ENCODE measurements at regions not wholly inside any gene's neighbourhood (a gene's known extent, or its start where the extent isn't known, plus 50 kb on each side); places are given as distances from the start of the nearest gene placed in this dataset.

DNA sequence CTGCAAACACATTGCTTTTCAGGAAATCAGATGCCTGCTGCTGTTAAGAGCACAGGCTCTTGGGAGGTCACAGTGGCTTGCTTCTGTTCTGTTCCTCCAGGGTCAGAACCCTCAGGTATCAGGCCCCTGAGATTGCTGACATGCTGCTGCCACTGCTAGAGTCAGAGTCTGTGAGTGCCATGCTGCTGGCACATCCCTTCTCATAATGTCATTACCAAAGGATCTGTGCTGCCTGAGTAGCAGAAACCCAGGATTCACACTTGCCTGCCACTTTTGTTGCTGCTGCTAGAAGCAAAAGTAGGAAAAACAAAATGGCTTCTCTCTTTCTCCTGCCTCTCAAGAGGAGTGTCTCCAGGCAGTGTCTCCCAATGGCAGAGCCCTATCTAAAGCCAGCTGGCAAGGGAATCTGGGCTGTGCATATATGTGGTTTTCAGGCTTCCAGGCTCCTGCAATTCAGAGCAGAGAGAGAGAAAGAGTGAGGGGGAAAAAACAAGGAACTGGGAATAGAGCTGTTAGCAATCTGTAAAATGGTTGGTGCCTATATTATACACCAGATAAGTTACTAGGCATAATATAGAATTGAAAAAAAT, 180.3 kb downstream of the MYCN start:
- no peak for DNase-seq (ENCODE audit: low spot score)

DNA sequence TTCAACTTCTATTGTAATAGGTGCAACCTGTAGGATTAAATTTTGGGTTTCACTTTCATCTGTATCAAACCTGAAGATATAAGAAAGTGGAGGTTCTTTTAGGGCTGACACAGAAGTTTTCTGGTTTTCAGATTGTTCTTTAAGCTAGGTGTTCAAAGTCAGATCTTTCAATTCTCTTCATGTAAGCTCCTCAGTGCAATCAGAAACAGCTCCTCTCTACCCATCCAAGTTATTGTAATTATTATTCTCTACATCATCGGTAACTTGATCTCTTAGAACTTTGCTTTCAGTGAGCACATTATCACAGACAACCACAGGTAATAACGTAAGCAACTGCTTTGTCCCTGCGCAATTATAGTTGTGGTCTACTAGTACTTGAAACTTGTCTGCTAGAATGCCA, 179.4 kb downstream of the MYCN start:
- no peak for DNase-seq (ENCODE audit: low spot score)

DNA sequence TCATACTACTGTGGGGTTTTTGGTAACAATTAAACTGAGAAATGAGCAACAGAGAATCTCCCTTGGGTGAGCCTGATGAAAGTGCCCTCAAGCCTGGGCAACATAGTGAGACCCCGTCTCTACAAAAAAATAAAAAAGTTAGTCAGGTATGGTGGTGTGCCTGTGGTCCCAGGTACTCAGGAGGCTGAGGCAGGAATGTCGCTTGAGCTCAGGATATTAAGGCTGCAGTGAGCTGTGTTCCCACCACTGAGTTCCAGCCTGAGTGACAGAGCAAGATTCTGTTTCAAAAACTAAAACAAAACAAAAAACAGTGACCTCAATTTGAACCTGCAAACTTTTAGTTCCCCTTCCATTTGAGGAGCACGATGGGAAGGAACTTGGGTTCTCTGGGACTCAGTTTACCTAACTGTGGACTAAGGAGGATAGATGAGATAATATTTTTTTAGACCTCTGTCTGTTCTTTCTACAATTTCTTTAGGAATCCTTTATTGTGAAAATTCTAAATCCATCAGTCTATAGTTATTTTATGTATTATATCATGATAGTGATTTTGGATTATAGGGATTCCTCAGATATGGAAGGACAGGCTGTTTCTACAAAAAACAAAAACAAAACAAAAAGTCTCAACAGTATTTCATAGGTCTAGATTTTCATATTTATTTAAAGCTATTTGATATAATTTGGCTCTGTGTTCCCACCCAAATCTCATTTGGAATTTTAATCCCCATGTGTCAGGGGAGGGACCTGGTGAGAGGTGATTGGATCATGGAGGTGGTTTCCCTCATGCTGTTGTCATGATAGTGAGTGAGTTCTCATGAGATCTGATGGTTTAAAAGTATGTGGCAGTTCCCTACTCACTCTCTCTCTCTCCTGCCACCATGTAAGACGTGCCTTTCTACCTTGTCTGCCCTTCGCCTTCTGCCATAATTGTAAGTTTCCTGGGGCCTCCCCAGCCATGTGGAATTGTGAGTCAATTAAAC, 178.6 kb downstream of the MYCN start:
- DNase-seq (ENCODE audit: low spot score) = no peak

DNA sequence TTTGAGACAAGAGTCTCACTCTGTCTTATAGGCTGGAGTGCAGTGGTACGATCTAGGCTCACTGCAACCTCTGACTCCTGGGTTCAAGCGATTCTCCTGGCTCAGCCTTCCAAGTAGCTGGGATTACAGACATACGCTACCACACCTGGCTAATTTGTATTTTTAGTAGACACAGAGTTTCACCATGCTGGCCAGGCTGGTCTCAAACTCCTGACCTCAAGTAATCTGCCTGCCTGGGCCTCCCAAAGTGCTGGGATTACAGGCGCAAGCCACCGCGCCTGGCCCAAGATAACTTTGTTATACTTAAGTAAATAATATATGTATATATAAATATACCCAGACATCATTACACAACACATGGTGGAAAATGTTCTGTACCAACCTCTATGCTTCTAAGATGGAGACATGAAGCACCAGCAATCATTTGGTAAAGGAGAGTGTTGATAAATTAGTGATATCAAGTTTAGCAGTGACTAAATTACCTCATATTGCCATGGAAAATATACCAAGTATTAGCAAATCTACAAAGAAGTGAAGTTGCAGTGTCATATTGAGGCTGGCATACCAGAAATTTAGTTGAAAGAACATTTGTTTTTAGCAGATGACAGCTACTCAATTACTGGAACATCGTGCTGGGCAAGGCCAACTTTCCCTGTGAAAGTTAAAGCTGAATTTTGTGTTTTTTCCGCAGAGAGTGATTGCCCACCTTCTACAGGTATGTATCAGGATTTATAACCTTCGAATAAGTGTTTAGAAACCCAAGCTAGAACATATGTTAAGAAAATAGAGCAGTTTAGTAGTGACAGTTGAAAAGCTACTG, 177.7 kb downstream of the MYCN start:
- no peak for DNase-seq (ENCODE audit: low spot score)

DNA sequence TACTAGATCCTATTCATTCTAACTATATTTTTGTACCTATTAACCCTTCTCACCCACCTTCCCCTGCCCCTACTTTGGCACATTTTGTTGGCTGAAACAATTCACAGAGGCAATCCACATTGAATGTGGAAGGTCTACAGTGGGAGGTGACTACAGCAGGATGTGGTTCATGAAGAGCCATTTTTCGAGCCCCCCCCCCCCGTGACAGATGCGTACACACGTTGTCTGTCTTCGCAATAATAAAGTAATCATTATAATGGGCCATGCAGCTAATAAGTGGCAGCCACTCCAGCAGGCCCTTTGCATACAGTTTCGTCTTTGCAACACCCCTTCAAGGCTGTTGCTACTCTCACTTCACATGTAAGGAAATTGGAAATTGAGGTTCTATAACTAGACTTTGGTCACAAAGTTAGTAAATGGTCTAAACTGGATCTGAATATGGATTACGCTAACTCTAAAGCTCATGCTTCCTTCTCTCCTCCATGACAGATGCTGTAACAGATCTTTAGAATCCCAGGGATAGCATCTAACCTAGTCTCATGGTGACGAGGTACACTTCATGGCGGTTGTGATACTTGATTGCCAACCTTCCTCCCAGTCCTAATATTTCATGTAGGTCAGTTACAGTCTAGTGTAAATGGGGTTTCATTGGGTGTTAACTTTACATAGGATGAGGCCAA, 176.8 kb downstream of the MYCN start:
- DNase-seq (ENCODE audit: low spot score) = no peak

DNA sequence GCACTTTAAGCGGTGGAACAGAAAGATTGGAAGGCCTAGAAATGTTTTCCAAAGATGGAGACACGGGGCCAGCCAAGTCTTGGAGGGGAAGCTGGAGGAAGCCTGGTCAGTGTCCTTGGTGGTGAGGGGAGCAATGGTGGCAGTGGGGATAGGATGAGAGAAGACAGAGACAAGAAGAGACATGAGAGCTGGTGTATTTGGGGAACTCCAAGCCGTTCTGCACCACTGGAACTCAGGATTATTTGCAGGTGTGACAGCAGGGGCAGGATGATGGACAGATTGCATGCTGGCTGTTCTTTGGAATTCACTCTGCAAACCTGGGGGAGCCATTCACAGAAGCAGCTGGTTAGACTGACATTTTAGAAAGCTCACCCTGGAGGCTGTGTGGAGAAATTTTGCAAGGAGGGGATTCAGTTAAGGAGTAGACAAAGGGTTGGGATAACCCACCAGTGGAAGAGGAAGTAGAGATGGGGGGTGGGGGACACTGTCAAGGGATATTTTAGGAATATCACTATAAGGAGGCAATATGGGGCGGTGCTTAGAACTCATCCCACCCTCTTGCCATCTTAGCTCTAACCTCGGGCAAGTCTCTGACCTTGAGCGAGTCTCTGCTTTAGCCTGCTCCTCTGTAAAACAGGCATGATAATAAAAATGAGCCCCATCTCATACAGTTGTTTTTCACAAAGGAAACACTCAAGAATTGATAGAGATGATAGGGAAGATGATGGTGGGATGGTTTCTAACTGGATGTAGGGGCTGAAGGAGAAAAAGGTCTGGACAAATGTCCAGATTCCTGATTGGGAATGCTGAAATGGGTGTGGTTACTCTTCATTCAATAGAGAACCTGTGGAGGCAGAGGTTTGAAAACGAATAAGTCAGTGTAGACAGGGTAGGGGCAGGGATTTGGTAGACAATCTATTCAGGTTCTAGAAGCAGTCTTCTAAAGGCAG, 175.8 kb downstream of the MYCN start:
- DNase-seq (ENCODE audit: low spot score) = no peak

DNA sequence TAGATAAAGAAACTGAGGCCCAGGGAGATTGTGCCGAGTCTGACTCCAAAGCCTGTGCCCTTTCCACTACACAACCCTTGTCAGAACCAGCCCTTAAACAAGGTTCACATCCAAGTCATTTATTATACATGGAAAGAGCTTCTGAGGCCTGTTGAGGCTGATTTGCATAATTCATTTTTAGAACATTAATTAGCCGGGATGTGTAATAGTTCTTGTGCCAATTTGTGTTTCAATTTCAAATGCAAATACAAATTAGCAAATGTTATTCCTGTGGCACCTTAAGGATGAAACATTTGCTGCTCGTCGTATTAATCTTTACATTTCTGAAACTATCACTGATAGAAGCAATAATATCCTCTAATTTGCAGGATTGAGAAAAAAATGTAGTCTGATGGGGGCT, 174.9 kb downstream of the MYCN start:
- DNase-seq (ENCODE audit: low spot score) = no peak

DNA sequence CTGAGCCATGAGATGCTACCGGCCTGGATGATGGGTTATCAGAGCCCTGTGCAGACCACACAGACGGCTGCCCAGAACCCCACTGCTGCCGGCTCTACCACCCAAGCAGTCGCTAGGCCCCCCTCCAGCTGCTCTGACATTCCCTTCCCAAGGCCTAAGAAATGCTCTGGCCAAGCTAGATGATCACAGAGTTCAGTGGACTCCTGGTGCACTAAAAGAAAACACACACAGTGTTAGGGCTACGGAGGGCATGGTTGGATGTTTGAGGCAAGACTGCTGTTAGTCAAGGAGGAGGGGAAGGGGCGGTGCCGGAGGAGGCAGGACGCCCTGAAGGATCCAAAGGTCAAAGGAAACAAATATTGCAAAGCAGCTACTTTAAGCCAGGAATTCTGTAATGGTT, 174.5 kb downstream of the MYCN start:
- DNase-seq (ENCODE audit: low spot score) = no peak

DNA sequence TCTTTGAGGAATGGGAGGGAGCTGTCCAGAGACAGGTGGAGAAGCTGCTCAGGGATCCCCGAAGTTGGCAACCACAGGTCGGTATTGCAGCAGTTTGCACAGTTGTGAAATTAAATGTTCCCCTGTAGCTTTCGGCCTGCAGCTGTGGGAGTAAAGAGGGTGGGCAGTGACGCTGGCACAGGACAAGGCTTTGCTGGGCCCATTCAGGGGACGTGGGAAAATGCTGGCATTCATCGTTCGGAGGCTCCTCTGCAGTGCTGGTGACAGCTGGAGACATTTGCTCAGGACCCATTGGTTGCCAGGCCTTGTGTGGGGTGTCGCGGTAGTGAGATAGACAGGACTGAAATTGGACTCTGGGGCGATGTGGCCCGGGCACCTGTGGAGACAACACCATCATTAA, 173.7 kb downstream of the MYCN start:
- no peak for DNase-seq (ENCODE audit: low spot score)

DNA sequence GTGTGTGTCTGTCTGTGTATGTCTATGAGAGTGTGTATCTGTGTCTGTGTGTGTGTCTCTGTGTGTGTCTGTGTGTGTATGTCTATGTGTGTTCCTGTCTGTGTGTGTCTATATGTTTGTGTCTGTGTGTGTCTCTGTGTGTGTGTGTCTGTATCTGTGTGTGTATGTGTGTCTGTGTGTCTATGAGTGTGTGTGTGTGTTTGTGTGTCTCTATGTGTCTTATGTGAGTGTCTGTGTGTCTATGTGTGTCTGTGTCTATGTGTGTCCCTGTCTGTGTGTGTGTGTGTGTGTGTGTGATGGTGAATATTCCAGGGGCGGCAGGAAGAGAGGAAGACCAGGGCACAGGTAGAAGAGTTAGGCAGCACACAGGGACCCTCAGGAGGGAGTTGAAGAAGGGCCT, 173.2 kb downstream of the MYCN start:
- no peak for DNase-seq (ENCODE audit: low spot score)

DNA sequence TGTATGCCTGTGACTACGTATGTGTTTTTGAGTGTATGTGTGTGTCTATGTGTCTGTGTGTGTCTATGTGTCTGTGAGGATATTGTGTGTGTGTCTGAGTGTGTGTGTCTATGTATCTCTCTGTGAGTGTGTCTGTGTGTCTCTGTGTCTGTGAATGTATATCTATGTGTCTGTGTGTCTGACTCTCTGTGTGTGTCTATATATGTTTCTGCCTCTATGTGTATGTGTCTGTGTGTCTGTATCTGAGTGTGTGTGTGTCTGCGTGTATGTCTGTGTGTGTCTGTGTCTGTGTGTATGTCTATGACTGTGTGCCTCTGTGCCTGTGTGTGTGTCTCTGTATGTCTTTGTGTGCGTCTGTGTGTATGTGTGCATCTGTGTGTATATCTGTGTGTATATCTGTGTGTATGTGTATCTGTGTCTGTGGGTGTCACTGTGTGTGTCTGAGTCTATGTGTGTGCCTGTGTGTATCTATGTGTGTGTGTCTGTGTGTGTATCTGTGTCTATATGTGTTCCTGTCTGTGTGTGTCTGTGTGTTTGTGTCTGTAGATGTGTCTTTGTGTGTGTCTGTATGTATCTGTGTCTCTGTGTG, 172.7 kb downstream of the MYCN start:
- DNase-seq (ENCODE audit: low spot score) = no peak

DNA sequence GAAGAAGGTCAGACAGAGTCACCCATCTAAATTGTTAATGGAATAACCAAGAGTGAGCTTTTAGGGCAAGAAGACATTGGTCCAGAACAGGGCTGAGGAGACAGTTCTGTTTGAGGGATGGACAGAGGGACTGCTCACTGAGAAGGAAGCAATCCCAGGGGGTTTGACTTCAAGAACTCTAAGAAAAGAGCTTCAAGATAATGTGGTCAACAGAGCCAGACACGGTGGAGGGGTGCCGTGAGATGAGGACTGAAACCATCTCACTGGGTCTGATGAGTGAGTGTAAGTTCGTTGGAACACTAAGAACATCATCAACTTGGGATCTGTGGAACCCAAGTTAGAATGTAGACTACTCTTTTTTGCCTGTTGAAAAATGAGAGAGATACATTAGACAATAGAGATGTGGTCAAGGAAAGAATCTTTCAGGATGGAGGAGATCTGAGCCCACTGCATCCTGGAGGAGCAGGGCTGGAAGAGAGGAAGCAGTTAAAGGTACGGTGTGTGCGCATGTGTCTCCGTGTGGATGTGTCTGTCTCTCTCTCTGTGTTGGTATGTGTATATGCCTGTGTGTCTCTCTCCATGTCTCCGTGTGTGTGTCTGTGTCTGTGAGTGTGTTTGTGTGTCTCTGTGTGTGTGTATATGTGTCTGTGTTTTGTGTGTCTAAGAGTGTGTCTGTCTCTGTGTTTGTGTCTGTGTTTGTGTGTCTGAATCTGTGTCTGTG, 172.1 kb downstream of the MYCN start:
- no peak for DNase-seq (ENCODE audit: low spot score)

DNA sequence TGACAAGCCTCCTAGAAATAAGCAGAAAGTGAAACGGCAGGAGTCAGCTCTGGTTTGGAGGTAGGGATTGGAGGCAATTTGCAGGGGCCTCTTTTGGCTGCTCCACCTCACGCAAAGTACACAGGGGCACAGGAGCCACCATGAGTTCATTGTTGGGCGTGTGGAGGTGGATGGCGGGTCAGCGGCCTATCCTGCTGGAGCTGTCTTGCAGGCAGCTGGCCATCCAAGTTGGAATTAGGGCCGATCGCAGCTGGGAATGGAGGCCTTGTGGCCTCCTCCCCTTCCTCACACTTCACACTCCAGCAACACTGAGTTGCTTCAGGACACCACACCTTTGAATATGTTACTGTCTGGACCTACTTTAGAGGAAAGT, 171.5 kb downstream of the MYCN start:
- DNase-seq (ENCODE audit: low spot score) = no peak

DNA sequence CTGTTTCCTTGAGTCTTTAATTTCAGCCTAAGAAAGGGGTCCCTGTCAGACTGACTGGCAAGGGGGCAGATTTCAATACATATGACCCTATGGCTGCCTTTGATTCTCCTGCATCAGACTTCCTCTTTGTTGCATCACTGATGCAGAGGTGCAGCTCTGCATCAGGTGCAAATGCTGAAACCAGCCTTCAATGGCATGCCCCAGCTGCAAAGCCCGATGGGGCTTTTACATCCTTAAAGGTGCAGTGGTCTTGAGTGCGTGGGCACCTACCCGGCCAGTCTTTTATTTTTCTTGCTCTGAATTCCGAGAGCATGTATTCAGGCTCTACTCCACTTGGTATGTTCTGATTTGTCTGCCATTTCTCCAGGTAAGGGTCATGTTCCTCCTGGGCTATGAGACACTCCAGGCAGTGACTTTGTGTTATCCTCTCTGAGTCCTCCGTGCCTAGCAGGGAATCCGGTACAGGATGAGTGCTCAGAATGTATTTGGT, 169.5 kb downstream of the MYCN start:
- no peak for DNase-seq (ENCODE audit: low spot score)

DNA sequence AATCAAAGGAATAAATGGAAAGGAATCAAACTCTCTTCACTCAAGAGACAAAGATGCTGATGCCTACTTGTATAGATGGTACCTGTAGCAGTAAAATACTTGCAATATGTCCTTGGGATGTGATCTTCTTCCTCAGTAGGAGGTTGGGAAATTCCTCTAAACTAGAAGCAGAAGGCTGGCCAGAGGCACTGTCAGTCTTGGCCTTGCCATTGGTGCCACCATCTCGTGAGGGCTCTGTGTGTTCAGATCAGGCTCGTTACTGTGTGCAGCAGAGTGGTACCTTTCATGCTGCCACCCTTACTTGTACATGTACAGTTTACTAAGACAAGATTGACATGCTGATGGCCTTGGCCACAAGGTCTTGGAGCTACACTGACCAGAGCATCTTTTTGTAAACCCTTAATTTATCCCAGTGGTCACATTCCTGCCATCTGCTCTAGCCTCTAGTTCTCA, 169.0 kb downstream of the MYCN start:
- no peak for DNase-seq (ENCODE audit: low spot score)

DNA sequence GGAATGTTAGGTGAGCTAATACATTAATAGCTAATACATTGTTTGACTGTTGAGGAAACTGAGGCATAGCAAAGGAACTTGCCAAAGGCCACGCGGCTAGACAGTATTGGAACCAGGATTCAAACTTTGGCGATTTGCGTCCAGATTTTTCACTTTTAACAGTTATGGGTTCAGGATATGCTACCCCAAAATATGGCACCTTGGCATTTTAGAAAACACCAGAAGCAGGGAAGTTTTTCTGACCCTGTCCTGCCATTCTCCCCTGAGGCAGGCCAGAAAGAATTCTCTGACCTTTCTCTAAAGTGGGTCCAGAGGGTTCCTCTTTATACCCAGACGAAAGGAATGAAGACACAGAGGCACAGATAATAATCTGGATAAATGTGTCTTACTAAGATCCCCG, 166.9 kb downstream of the MYCN start:
- DNase-seq (ENCODE audit: low spot score) = no peak

DNA sequence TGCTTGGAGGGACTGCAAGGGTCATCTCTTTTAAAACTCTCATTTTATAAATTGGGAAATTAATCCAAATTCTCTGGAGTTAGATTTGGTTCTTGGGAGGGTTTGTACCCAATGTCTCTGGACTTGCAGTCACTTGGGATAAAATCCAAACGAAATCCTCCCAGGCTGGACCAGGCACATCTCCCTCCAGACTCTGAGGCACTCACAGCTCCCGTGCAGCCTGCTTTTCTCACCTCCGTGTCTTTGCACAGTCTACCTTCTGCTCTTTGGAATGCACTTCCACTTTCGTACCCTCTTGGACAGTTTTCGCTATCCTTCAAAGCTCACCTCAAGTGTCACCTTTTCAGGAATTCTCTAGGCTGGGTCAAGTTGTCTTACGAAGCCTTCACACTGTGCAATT, 166.3 kb downstream of the MYCN start:
- DNase-seq (ENCODE audit: low spot score) = no peak

DNA sequence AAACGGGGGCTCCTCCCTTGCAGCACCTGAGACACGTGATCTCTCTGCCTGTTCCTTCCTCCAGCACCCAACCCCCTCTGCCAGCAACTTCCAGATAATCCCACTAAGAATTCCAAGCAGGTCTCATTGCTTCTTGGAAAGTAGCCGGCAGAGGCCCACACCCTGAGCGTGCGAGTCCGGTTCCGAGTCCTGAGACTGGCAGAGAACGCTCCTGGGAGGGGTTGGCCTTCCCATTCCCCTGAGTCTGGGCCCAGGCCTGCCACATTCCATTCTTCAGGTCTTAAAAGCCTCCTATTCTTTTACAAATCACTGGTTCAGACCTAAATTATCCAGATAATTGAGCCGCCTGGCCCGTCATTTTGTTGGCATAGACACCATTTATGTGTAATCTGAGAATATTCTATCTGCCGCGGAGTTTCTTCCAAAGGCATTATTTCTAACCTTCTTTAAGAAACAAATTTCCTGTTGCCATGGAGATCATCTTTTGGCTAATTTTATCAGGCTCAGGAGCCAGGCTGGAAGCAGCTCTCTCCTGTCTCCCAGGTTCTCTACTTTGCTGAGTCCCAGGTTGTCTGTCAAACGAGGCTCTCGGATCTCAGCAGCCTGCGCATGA, 165.4 kb downstream of the MYCN start:
- DNase-seq (ENCODE audit: low spot score) = no peak

DNA sequence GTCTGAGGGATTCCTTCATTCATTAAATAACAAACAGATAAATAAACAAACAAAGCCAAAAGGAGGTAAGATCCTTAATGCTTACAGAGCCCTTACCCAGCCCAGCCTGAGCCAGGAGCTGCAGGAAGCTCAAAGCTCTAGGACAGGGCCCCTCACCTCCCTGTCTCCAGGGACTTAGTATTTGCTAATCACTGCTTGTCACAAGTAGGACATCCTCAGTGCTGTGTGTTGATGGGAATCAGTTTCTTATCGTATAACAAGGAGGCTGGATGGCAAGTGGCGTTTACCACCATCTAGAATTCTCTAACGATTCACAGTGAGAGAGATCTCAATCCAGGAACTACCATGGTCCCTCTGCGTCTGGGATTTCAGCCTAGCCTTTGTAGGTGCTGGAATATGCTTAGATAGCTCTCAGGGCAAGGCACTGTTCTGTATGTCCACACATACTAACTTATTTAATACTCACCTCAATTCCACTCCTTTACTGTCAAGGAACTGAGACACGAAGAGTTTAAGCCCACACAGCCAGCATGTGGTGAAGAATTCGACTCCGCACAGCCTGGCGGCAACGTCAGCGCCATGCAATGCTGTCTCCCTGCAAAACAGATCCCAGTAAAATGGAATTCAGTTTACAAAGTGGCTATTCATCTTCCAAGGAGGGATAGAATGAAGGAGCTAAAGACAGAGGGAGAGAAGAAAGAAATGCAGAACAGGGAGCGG, 164.8 kb downstream of the MYCN start:
- no peak for DNase-seq (ENCODE audit: low spot score)

All from NAMALWA (cell line).